Non-pigmented ciliary epithelial cell (primary cell): ENCODE measurements at regions not wholly inside any gene's neighbourhood (a gene's known extent, or its start where the extent isn't known, plus 50 kb on each side); places are given as distances from the start of the nearest gene placed in this dataset.

Experiments
- DNase-seq: peaks from one replicate; pipeline ENCODE4 v3.0.0-alpha.2; 2010; ENCODE audit warnings: low read depth

- DNase-seq, result no peak
Observed at GRCh38 chr1:217311766-217312165, 319.1 kb downstream of the GPATCH2 start.

GRCh38 chr1:217311269-217311668 lies 319.6 kb downstream of the GPATCH2 start:
- no peak for DNase-seq

- DNase-seq, result no peak
Observed at GRCh38 chr1:217281332-217281731, 349.6 kb downstream of the GPATCH2 start.

- DNase-seq, result peak; percentile 61
Observed at GRCh38 chr1:217275655-217276398, 355.1 kb downstream of the GPATCH2 start.

GRCh38 chr1:217274927-217275654 lies 355.8 kb downstream of the GPATCH2 start:
- DNase-seq, result peak; percentile 57

GRCh38 chr1:217274416-217274815 lies 356.5 kb downstream of the GPATCH2 start:
- no peak for DNase-seq

GRCh38 chr1:217273866-217274265 lies 357.0 kb downstream of the GPATCH2 start:
- DNase-seq, result peak; percentile 51

- peak; percentile 47 for DNase-seq
Observed at GRCh38 chr1:217272385-217272784, 358.5 kb downstream of the GPATCH2 start.

GRCh38 chr1:217270101-217270500 lies 360.8 kb downstream of the GPATCH2 start:
- DNase-seq, result no peak

GRCh38 chr1:217268058-217268457 lies 362.8 kb downstream of the GPATCH2 start:
- no peak for DNase-seq

GRCh38 chr1:217261636-217262035 lies 369.3 kb downstream of the GPATCH2 start:
- DNase-seq, result no peak

- DNase-seq, result no peak
Observed at GRCh38 chr1:217260676-217261075, 370.2 kb downstream of the GPATCH2 start.

- DNase-seq, result no peak
Observed at GRCh38 chr1:217253985-217254384, 376.9 kb downstream of the GPATCH2 start.

GRCh38 chr1:217253351-217253750 lies 377.5 kb downstream of the GPATCH2 start:
- no peak for DNase-seq

GRCh38 chr1:217251121-217251520 lies 379.8 kb downstream of the GPATCH2 start:
- no peak for DNase-seq

GRCh38 chr1:217249857-217250256 lies 381.0 kb downstream of the GPATCH2 start:
- DNase-seq, result no peak

- DNase-seq, result no peak
Observed at GRCh38 chr1:217244971-217245370, 385.9 kb downstream of the GPATCH2 start.

- DNase-seq, result no peak
Observed at GRCh38 chr1:217240656-217241055, 390.2 kb downstream of the GPATCH2 start.

- no peak for DNase-seq
Observed at GRCh38 chr1:217238945-217239344, 391.9 kb downstream of the GPATCH2 start.

GRCh38 chr1:217230412-217230811 lies 400.5 kb downstream of the GPATCH2 start:
- DNase-seq, result no peak

- DNase-seq, result no peak
Observed at GRCh38 chr1:217228689-217229088, 402.2 kb downstream of the GPATCH2 start.

- DNase-seq, result no peak
Observed at GRCh38 chr1:217224201-217224600, 406.7 kb downstream of the GPATCH2 start.

- DNase-seq, result no peak
Observed at GRCh38 chr1:217214551-217214950, 416.3 kb downstream of the GPATCH2 start.

GRCh38 chr1:217211486-217211885 lies 419.4 kb downstream of the GPATCH2 start:
- DNase-seq, result no peak
